ENCODE measurements at regions not wholly inside any gene's neighbourhood (a gene's known extent, or its start where the extent isn't known, plus 50 kb on each side); places are given as distances from the start of the nearest gene placed in this dataset. TPM values are rescaled to one million over a fixed set of nuclear protein-coding genes. Genes with fewer than 3 reads are reported as not detected.
"Not testable (repeated sequence)": the region's sequence is repeated elsewhere in the genome, so short reads cannot be mapped to it uniquely, and the experiment has no call there.

GRCh38 chr15:30261432-30262141, 126.7 kb downstream of the GOLGA8T start:
- not testable (repeated sequence) for H3K4me3 ChIP-seq (ENCODE audit: low read depth in 1 of 3, low read length in 3 of 3); H3K36me3 ChIP-seq (ENCODE audit: control insufficient read depth in 4 of 4, insufficient read depth in 3 of 4, low read depth in 1 of 4, low read length in 3 of 4); H3K27me3 ChIP-seq (ENCODE audit: control insufficient read depth in 4 of 4, insufficient read depth in 4 of 4, low read length in 3 of 4); H3K4me1 ChIP-seq (ENCODE audit: control insufficient read depth in 4 of 4, insufficient read depth in 4 of 4, low read length in 3 of 4); H3K9me3 ChIP-seq (ENCODE audit: control insufficient read depth in 4 of 4, low read length in 3 of 4); H3K27ac ChIP-seq (ENCODE audit: low read depth in 1 of 2, low read length in 2 of 2); H3K9ac ChIP-seq (ENCODE audit: low read depth in 1 of 2, low read length in 2 of 2); DNase-seq (ENCODE audit: low spot score)
- WGBS = 80% methylated on average over 14 of the region's 23 CpGs

DNA sequence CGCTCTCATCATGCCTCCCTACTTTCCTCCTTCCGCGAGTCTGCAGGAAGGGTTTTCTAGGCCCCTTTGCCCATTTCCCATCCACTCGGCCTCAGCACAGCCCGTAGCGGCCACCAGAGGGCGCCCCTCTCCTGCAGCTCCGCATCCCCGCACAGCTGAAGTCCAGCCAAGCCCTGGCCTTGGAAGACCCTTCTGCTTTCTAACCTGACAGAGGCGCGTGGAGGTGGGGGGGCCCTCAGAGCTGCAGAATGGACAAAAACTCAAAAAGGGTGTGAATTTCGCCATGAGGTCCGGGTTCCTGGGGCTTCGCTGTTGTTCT, 127.2 kb downstream of the GOLGA8T start:
- not testable (repeated sequence) for H3K36me3 ChIP-seq (ENCODE audit: control insufficient read depth in 4 of 4, insufficient read depth in 3 of 4, low read depth in 1 of 4, low read length in 3 of 4); H3K9me3 ChIP-seq (ENCODE audit: control insufficient read depth in 4 of 4, low read length in 3 of 4); H3K9ac ChIP-seq (ENCODE audit: low read depth in 1 of 2, low read length in 2 of 2); H3K27me3 ChIP-seq (ENCODE audit: control insufficient read depth in 4 of 4, insufficient read depth in 4 of 4, low read length in 3 of 4); H3K27ac ChIP-seq (ENCODE audit: low read depth in 1 of 2, low read length in 2 of 2); H3K4me3 ChIP-seq (ENCODE audit: low read depth in 1 of 3, low read length in 3 of 3); H3K4me1 ChIP-seq (ENCODE audit: control insufficient read depth in 4 of 4, insufficient read depth in 4 of 4, low read length in 3 of 4); DNase-seq (ENCODE audit: low spot score)
- no CpG with 5 or more reads among the region's 14 CpGs for WGBS

- not testable (repeated sequence) for H3K4me3 ChIP-seq (ENCODE audit: low read depth in 1 of 3, low read length in 3 of 3); H3K36me3 ChIP-seq (ENCODE audit: control insufficient read depth in 4 of 4, insufficient read depth in 3 of 4, low read depth in 1 of 4, low read length in 3 of 4); H3K27me3 ChIP-seq (ENCODE audit: control insufficient read depth in 4 of 4, insufficient read depth in 4 of 4, low read length in 3 of 4); DNase-seq (ENCODE audit: low spot score); H3K9me3 ChIP-seq (ENCODE audit: control insufficient read depth in 4 of 4, low read length in 3 of 4); H3K27ac ChIP-seq (ENCODE audit: low read depth in 1 of 2, low read length in 2 of 2); H3K4me1 ChIP-seq (ENCODE audit: control insufficient read depth in 4 of 4, insufficient read depth in 4 of 4, low read length in 3 of 4); H3K9ac ChIP-seq (ENCODE audit: low read depth in 1 of 2, low read length in 2 of 2)
- WGBS = 49% methylated on average over 3 of the region's 4 CpGs
These were observed 129.1 kb downstream of the GOLGA8T start for GRCh38 chr15:30264000-30264399.

- not testable (repeated sequence) for H3K4me1 ChIP-seq (ENCODE audit: control insufficient read depth in 4 of 4, insufficient read depth in 4 of 4, low read length in 3 of 4); H3K36me3 ChIP-seq (ENCODE audit: control insufficient read depth in 4 of 4, insufficient read depth in 3 of 4, low read depth in 1 of 4, low read length in 3 of 4); H3K9ac ChIP-seq (ENCODE audit: low read depth in 1 of 2, low read length in 2 of 2); H3K27ac ChIP-seq (ENCODE audit: low read depth in 1 of 2, low read length in 2 of 2); H3K27me3 ChIP-seq (ENCODE audit: control insufficient read depth in 4 of 4, insufficient read depth in 4 of 4, low read length in 3 of 4); H3K9me3 ChIP-seq (ENCODE audit: control insufficient read depth in 4 of 4, low read length in 3 of 4); H3K4me3 ChIP-seq (ENCODE audit: low read depth in 1 of 3, low read length in 3 of 3); DNase-seq (ENCODE audit: low spot score)
- WGBS = 90% methylated on average over 8 of the region's 14 CpGs
These were observed 98.0 kb downstream of the CHRFAM7A start for GRCh38 chr15:30295150-30295844.

GRCh38 chr15:30303968-30304367, 89.4 kb downstream of the CHRFAM7A start:
- WGBS = no CpG with 5 or more reads among the region's 3 CpGs
- not testable (repeated sequence) for H3K27ac ChIP-seq (ENCODE audit: low read depth in 1 of 2, low read length in 2 of 2); H3K9ac ChIP-seq (ENCODE audit: low read depth in 1 of 2, low read length in 2 of 2); DNase-seq (ENCODE audit: low spot score); H3K27me3 ChIP-seq (ENCODE audit: control insufficient read depth in 4 of 4, insufficient read depth in 4 of 4, low read length in 3 of 4); H3K4me1 ChIP-seq (ENCODE audit: control insufficient read depth in 4 of 4, insufficient read depth in 4 of 4, low read length in 3 of 4); H3K36me3 ChIP-seq (ENCODE audit: control insufficient read depth in 4 of 4, insufficient read depth in 3 of 4, low read depth in 1 of 4, low read length in 3 of 4); H3K4me3 ChIP-seq (ENCODE audit: low read depth in 1 of 3, low read length in 3 of 3); H3K9me3 ChIP-seq (ENCODE audit: control insufficient read depth in 4 of 4, low read length in 3 of 4)

Small RNA genes lying in the stretch of these regions (small RNA-seq; reads per million reads assigned to genes)
- not detected for gene RNU6-17P
